ENCODE measurements at regions not wholly inside any gene's neighbourhood (a gene's known extent, or its start where the extent isn't known, plus 50 kb on each side); places are given as distances from the start of the nearest gene placed in this dataset.

DNA sequence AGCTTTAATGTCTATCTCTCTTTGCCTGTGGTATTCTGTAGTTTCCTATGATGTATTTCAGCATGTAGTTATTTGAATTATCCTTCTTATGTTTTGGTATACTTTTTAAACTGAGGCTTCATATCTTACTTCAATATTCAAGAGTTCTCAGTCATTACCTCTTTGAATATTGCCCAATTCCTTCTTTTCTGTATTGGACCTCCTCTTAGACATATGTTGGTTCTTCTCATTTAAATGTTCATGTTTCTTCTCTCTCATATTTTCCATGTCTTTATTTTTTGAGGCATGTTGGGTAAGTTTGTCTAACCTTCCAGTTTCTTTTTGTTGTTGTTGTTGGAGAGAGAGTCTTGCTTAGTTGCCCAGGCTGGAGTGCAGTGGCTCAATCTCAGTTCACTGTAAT lies 140.6 kb downstream of the MRPS6 start:
- TF ChIP-seq ZFX (IDR thresholded peaks at IDR 0.05; ENCODE audit: borderline replicate concordance) = no peak
- TF ChIP-seq, protein P1, sequence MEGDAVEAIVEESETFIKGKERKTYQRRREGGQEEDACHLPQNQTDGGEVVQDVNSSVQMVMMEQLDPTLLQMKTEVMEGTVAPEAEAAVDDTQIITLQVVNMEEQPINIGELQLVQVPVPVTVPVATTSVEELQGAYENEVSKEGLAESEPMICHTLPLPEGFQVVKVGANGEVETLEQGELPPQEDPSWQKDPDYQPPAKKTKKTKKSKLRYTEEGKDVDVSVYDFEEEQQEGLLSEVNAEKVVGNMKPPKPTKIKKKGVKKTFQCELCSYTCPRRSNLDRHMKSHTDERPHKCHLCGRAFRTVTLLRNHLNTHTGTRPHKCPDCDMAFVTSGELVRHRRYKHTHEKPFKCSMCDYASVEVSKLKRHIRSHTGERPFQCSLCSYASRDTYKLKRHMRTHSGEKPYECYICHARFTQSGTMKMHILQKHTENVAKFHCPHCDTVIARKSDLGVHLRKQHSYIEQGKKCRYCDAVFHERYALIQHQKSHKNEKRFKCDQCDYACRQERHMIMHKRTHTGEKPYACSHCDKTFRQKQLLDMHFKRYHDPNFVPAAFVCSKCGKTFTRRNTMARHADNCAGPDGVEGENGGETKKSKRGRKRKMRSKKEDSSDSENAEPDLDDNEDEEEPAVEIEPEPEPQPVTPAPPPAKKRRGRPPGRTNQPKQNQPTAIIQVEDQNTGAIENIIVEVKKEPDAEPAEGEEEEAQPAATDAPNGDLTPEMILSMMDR (IDR thresholded peaks at IDR 0.05) = no peak
